ENCODE measurements at regions not wholly inside any gene's neighbourhood (a gene's known extent, or its start where the extent isn't known, plus 50 kb on each side); places are given as distances from the start of the nearest gene placed in this dataset.
"Not testable (repeated sequence)": the region's sequence is repeated elsewhere in the genome, so short reads cannot be mapped to it uniquely, and the experiment has no call there.

DNA sequence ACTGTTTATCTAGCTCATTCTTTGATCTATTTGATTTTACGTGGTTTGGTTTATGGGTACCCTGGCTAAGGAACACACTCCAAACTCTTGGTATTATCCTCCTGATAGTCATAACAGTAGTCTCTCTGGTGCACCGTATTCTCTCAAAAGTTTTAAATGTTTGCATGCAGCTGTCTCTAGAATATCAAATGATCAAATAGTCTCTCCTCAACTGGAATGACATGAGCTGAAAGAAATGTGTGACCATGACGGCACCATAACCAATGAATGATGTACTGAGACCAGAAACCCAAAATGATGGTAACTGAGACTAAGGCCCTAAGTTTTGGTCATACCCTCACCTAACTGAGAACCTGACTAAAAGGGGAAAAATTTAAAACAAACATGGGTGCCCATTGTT lies 319.4 kb downstream of the SLC7A11 start:
- no peaks in the 10 kb centered on the region for H3K9me3 ChIP-seq (ENCODE audit: control insufficient read depth in 2 of 3, low read length in 3 of 3)
- DNase-seq = no peak
- H3K9me3 Mint-ChIP-seq = peaks cover 0 to 11% (median 1%) of the 10 kb centered on the region in 11 donors
- H3K4me1 Mint-ChIP-seq = no peaks in the 10 kb centered on the region
- H3K4me3 Mint-ChIP-seq = no peak overlapping the region
- ChIA-PET POLR2A (no interaction called here), CTCF (no interaction called here)
- H3K27ac ChIP-seq (ENCODE audit: low read depth, low read length) = no peak overlapping the region
- no peak overlapping the region for H3K4me3 ChIP-seq (ENCODE audit: low read length)
- H3K4me1 ChIP-seq (ENCODE audit: control insufficient read depth in 2 of 2, insufficient read depth in 2 of 2, low read length in 2 of 2) = no peaks in the 10 kb centered on the region
- intact Hi-C loops (cut with micrococcal nuclease) = no loop called here
- no peak for ATAC-seq
- H3K27me3 ChIP-seq (ENCODE audit: control insufficient read depth in 2 of 2, insufficient read depth in 2 of 2, low read length in 2 of 2) = no peaks in the 10 kb centered on the region
- no peak overlapping the region for H3K27ac Mint-ChIP-seq
- no peaks in the 10 kb centered on the region for H3K27me3 Mint-ChIP-seq
- no peaks in the 10 kb centered on the region for H3K36me3 Mint-ChIP-seq
- H3K36me3 ChIP-seq (ENCODE audit: control insufficient read depth in 2 of 3, insufficient read depth in 3 of 3, low read length in 3 of 3) = no peaks in the 10 kb centered on the region

GRCh38 chr4:137909529-137910309 lies 332.4 kb downstream of the SLC7A11 start:
- DNase-seq = no peak
- ATAC-seq = no peak
- no peaks in the 10 kb centered on the region for H3K27me3 Mint-ChIP-seq
- POLR2A ChIA-PET = no interaction called here
- CTCF ChIA-PET = no interaction called here
- no peak overlapping the region for H3K27ac ChIP-seq (ENCODE audit: low read depth, low read length)
- H3K36me3 ChIP-seq (ENCODE audit: control insufficient read depth in 2 of 3, insufficient read depth in 3 of 3, low read length in 3 of 3) = no peaks in the 10 kb centered on the region
- H3K4me3 ChIP-seq (ENCODE audit: low read length) = no peak overlapping the region
- H3K36me3 Mint-ChIP-seq = no peaks in the 10 kb centered on the region
- H3K4me1 ChIP-seq (ENCODE audit: control insufficient read depth in 2 of 2, insufficient read depth in 2 of 2, low read length in 2 of 2) = no peaks in the 10 kb centered on the region
- H3K27me3 ChIP-seq (ENCODE audit: control insufficient read depth in 2 of 2, insufficient read depth in 2 of 2, low read length in 2 of 2) = no peaks in the 10 kb centered on the region
- no peaks in the 10 kb centered on the region for H3K4me1 Mint-ChIP-seq
- H3K27ac Mint-ChIP-seq = no peak overlapping the region
- H3K4me3 Mint-ChIP-seq = no peak overlapping the region
- peaks cover 0 to 6% (median 4%) of the 10 kb centered on the region in 11 donors for H3K9me3 Mint-ChIP-seq
- no peaks in the 10 kb centered on the region for H3K9me3 ChIP-seq (ENCODE audit: control insufficient read depth in 2 of 3, low read length in 3 of 3)
- intact Hi-C loops (cut with micrococcal nuclease) = no loop called here

- ATAC-seq = no peak
- H3K9me3 ChIP-seq (ENCODE audit: control insufficient read depth in 2 of 3, low read length in 3 of 3) = no peaks in the 10 kb centered on the region
- no peak overlapping the region for H3K27ac Mint-ChIP-seq
- DNase-seq = no peak
- H3K4me3 Mint-ChIP-seq = no peak overlapping the region
- POLR2A ChIA-PET = no interaction called here
- intact Hi-C loops (cut with micrococcal nuclease) = no loop called here
- no peaks in the 10 kb centered on the region for H3K4me1 Mint-ChIP-seq
- H3K36me3 Mint-ChIP-seq = no peaks in the 10 kb centered on the region
- H3K36me3 ChIP-seq (ENCODE audit: control insufficient read depth in 2 of 3, insufficient read depth in 3 of 3, low read length in 3 of 3) = no peaks in the 10 kb centered on the region
- H3K27me3 Mint-ChIP-seq = no peaks in the 10 kb centered on the region
- no peaks in the 10 kb centered on the region for H3K4me1 ChIP-seq (ENCODE audit: control insufficient read depth in 2 of 2, insufficient read depth in 2 of 2, low read length in 2 of 2)
- H3K9me3 Mint-ChIP-seq = peaks cover 0 to 6% (median 0%) of the 10 kb centered on the region in 11 donors
- CTCF ChIA-PET = no interaction called here
- no peak overlapping the region for H3K4me3 ChIP-seq (ENCODE audit: low read length)
- no peaks in the 10 kb centered on the region for H3K27me3 ChIP-seq (ENCODE audit: control insufficient read depth in 2 of 2, insufficient read depth in 2 of 2, low read length in 2 of 2)
- no peak overlapping the region for H3K27ac ChIP-seq (ENCODE audit: low read depth, low read length)
These were observed 336.2 kb downstream of the SLC7A11 start for GRCh38 chr4:137905930-137906329.

DNA sequence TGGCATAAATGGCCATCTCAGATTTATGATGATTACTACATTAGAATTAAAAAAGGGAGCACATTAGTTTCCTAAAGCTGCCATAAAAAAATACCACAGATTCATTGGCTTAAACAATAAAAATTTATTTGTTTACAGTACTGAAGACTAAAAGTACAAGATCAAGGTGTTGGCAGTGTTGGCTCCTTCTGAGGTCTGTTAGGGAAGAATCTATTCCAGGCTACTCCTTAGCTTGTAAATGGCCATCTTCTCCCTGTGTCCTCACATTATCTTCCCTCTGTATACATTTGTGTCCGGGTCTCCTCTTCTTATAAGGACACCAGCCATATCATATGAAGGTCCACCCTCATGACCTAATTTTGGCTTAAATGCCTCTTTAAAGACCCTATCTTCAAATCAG lies 341.0 kb downstream of the SLC7A11 start:
- no peaks in the 10 kb centered on the region for H3K36me3 ChIP-seq (ENCODE audit: control insufficient read depth in 2 of 3, insufficient read depth in 3 of 3, low read length in 3 of 3)
- no peak for DNase-seq
- no peaks in the 10 kb centered on the region for H3K27me3 ChIP-seq (ENCODE audit: control insufficient read depth in 2 of 2, insufficient read depth in 2 of 2, low read length in 2 of 2)
- Mint-ChIP-seq H3K27ac (no peak overlapping the region), H3K27me3 (no peaks in the 10 kb centered on the region), H3K36me3 (no peaks in the 10 kb centered on the region), H3K4me3 (no peak overlapping the region), H3K4me1 (no peaks in the 10 kb centered on the region), H3K9me3 (peaks cover 0 to 6% (median 0%) of the 10 kb centered on the region in 11 donors)
- CTCF ChIA-PET = no interaction called here
- POLR2A ChIA-PET = no interaction called here
- intact Hi-C loops (cut with micrococcal nuclease) = no loop called here
- H3K4me1 ChIP-seq (ENCODE audit: control insufficient read depth in 2 of 2, insufficient read depth in 2 of 2, low read length in 2 of 2) = no peaks in the 10 kb centered on the region
- ATAC-seq = no peak
- no peaks in the 10 kb centered on the region for H3K9me3 ChIP-seq (ENCODE audit: control insufficient read depth in 2 of 3, low read length in 3 of 3)
- no peak overlapping the region for H3K27ac ChIP-seq (ENCODE audit: low read depth, low read length)
- no peak overlapping the region for H3K4me3 ChIP-seq (ENCODE audit: low read length)

DNA sequence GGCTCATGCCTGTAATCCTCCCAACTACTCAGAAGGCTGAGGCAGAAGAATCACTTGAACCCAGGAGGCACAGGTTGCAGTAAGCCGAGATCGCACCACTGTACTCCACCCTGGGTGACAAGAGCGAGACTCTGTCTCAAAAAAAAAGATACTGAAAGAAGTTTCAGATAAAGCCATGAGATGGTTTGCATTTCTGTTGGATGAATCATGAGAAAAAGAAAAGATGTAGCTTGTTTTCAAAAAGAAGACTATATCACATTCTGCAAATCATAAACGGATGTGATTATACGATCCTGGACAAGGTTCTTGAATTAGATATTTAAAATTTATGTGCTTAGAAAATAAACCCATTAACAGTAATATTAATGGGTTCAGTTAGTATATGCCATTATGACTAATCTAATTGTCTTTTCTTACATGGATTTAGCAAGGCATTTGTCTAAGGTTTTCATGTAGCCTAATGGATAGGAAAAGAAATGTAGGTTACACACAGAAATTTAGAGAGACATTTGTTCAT lies 345.9 kb downstream of the SLC7A11 start:
- Histone ChIP-seq H3K4me3 (ENCODE audit: low read length) (no peak overlapping the region), H3K36me3 (ENCODE audit: control insufficient read depth in 2 of 3, insufficient read depth in 3 of 3, low read length in 3 of 3) (no peaks in the 10 kb centered on the region), H3K9me3 (ENCODE audit: control insufficient read depth in 2 of 3, low read length in 3 of 3) (no peaks in the 10 kb centered on the region), H3K4me1 (ENCODE audit: control insufficient read depth in 2 of 2, insufficient read depth in 2 of 2, low read length in 2 of 2) (no peaks in the 10 kb centered on the region), H3K27me3 (ENCODE audit: control insufficient read depth in 2 of 2, insufficient read depth in 2 of 2, low read length in 2 of 2) (no peaks in the 10 kb centered on the region), H3K27ac (ENCODE audit: low read depth, low read length) (no peak overlapping the region)
- intact Hi-C loops (cut with micrococcal nuclease) = no loop called here
- CTCF ChIA-PET = interaction anchor here (0.7 kb wide), 1 partner anchor 1737 kb away, joined by 3 read pairs; no protein-coding TSS in a partner anchor
- peaks cover 0 to 1% (median 0%) of the 10 kb centered on the region in 7 donors for H3K4me1 Mint-ChIP-seq
- peaks cover 0 to 5% (median 0%) of the 10 kb centered on the region in 11 donors for H3K9me3 Mint-ChIP-seq
- H3K27ac Mint-ChIP-seq = no peak overlapping the region
- no peak overlapping the region for H3K4me3 Mint-ChIP-seq
- POLR2A ChIA-PET = no interaction called here
- DNase-seq (no peak), ATAC-seq (no peak)
- no peaks in the 10 kb centered on the region for H3K27me3 Mint-ChIP-seq
- H3K36me3 Mint-ChIP-seq = no peaks in the 10 kb centered on the region

DNA sequence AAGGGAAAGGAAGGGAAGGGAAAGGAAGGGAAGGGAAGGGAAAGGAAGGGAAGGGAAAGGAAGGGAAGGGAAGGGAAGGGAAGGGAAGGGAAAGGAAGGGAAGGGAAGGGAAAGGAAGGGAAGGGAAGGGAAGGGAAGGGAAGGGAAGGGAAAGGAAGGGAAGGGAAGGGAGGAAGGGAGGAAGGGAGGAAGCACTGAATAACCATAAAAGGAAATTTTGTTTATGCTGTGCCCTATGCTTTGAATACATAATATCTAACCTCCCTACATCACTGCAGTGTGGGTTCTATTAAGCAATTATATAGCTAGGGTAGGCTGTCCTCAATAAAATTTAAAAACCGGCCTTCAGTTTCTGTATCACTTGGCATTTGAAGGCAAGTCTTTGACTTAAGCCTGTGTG lies 346.6 kb downstream of the SLC7A11 start:
- intact Hi-C loops (cut with micrococcal nuclease); H3K4me1 ChIP-seq (ENCODE audit: control insufficient read depth in 2 of 2, insufficient read depth in 2 of 2, low read length in 2 of 2); H3K27me3 Mint-ChIP-seq; H3K4me1 Mint-ChIP-seq; H3K9me3 Mint-ChIP-seq; H3K27ac ChIP-seq (ENCODE audit: low read depth, low read length); H3K36me3 Mint-ChIP-seq; H3K9me3 ChIP-seq (ENCODE audit: control insufficient read depth in 2 of 3, low read length in 3 of 3); ATAC-seq; H3K4me3 ChIP-seq (ENCODE audit: low read length); H3K4me3 Mint-ChIP-seq; CTCF ChIA-PET; DNase-seq; H3K27ac Mint-ChIP-seq; POLR2A ChIA-PET; H3K36me3 ChIP-seq (ENCODE audit: control insufficient read depth in 2 of 3, insufficient read depth in 3 of 3, low read length in 3 of 3); H3K27me3 ChIP-seq (ENCODE audit: control insufficient read depth in 2 of 2, insufficient read depth in 2 of 2, low read length in 2 of 2): not testable (repeated sequence)

DNA sequence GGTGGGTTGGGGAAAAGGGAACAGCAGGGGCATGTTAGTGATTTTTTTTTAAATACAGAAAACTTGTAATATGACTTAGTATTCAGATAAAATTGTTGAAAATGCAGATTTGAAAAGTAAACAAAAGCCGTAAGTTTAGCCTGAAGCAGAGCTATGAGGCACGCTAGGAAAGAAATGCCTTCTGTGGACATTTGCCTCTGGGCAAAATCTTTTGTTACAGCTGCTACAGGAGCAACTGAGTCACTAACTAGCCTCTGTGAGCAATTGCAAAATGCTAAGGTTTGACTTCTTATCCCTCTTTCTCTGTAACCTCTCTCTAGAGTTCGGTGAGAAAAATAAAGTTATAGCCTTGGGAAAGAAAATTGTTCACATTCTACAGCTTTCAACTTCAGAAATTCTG lies 350.0 kb downstream of the SLC7A11 start:
- POLR2A ChIA-PET = no interaction called here
- H3K4me1 Mint-ChIP-seq = peaks cover 0 to 1% (median 0%) of the 10 kb centered on the region in 7 donors

More for the DNA sequence above, 350.0 kb downstream of the SLC7A11 start:
- intact Hi-C loops (cut with micrococcal nuclease) = no loop called here
- Histone ChIP-seq H3K4me3 (ENCODE audit: low read length) (no peak overlapping the region), H3K9me3 (ENCODE audit: control insufficient read depth in 2 of 3, low read length in 3 of 3) (no peaks in the 10 kb centered on the region), H3K27ac (ENCODE audit: low read depth, low read length) (no peak overlapping the region), H3K27me3 (ENCODE audit: control insufficient read depth in 2 of 2, insufficient read depth in 2 of 2, low read length in 2 of 2) (no peaks in the 10 kb centered on the region), H3K36me3 (ENCODE audit: control insufficient read depth in 2 of 3, insufficient read depth in 3 of 3, low read length in 3 of 3) (no peaks in the 10 kb centered on the region), H3K4me1 (ENCODE audit: control insufficient read depth in 2 of 2, insufficient read depth in 2 of 2, low read length in 2 of 2) (no peaks in the 10 kb centered on the region)
- H3K36me3 Mint-ChIP-seq = no peaks in the 10 kb centered on the region
- no peak for DNase-seq
- no peak for ATAC-seq
- H3K27me3 Mint-ChIP-seq = no peaks in the 10 kb centered on the region
- no peak overlapping the region for H3K27ac Mint-ChIP-seq
- peaks cover 0 to 6% (median 2%) of the 10 kb centered on the region in 11 donors for H3K9me3 Mint-ChIP-seq
- H3K4me3 Mint-ChIP-seq = no peak overlapping the region
- CTCF ChIA-PET = no interaction called here
